HFFc6 (cell line): ENCODE measurements at regions not wholly inside any gene's neighbourhood (a gene's known extent, or its start where the extent isn't known, plus 50 kb on each side); places are given as distances from the start of the nearest gene placed in this dataset.

Source experiments
- DNase-seq: peaks from one replicate; pipeline ENCODE4 v3.0.0-alpha.2; 2018
- H3K27ac Mint-ChIP-seq: 2 replicates; pipeline ENCODE4 v1.8.0; 2020; ENCODE audit warnings: mild to moderate bottlenecking, mixed read lengths
- H3K27me3 Mint-ChIP-seq: 2 replicates; pipeline ENCODE4 v1.8.0; 2021; ENCODE audit warnings: mild to moderate bottlenecking, moderate library complexity, mixed read lengths; ENCODE audit not compliant: insufficient read depth
- H3K36me3 Mint-ChIP-seq: 2 replicates; pipeline ENCODE4 v1.8.0; 2021; ENCODE audit warnings: low read depth, mixed read lengths
- H3K4me1 Mint-ChIP-seq: 2 replicates; pipeline ENCODE4 v1.8.0; 2020; ENCODE audit warnings: low read depth, mixed read lengths
- H3K4me3 Mint-ChIP-seq: 2 replicates; pipeline ENCODE4 v1.8.0; 2020; ENCODE audit warnings: mild to moderate bottlenecking, moderate library complexity, mixed read lengths
- H3K9me3 Mint-ChIP-seq: 2 replicates; pipeline ENCODE4 v1.8.0; 2020; ENCODE audit warnings: mild to moderate bottlenecking, mixed read lengths
- CTCF ChIP-seq: fragments of 200-600 bp; sonication (generic); IDR thresholded peaks from 2 replicates; pipeline ENCODE4 v1.5.0; 2021; ENCODE audit warnings: antibody characterized with exemption, mild to moderate bottlenecking

GRCh38 chr21:36628106-36628505 lies 70.8 kb upstream of the SIM2 start:
- peaks cover 31% of the 10 kb centered on the region for H3K4me1 Mint-ChIP-seq
- DNase-seq, result no peak
- 0 out of 2 replicates have a peak, but pooled peaks cover 5% of the 10 kb centered on the region for H3K36me3 Mint-ChIP-seq
- H3K27me3 Mint-ChIP-seq, result peaks cover 10% of the 10 kb centered on the region
- TF ChIP-seq CTCF, result no peak
- H3K9me3 Mint-ChIP-seq, result no peaks in the 10 kb centered on the region; the same call in 1 of the 2 replicates
- no peak overlapping the region for H3K4me3 Mint-ChIP-seq
- H3K27ac Mint-ChIP-seq, result no peak overlapping the region

- H3K36me3 Mint-ChIP-seq, result 0 out of 2 replicates have a peak, but pooled peaks cover 2% of the 10 kb centered on the region
- no peak for DNase-seq
- H3K9me3 Mint-ChIP-seq, result no peaks in the 10 kb centered on the region; the same call in 1 of the 2 replicates
- H3K27ac Mint-ChIP-seq, result no peak overlapping the region
- peaks cover 13% of the 10 kb centered on the region for H3K27me3 Mint-ChIP-seq
- TF ChIP-seq CTCF, result no peak
- H3K4me3 Mint-ChIP-seq, result no peak overlapping the region
- peaks cover 31% of the 10 kb centered on the region for H3K4me1 Mint-ChIP-seq
Measured at GRCh38 chr21:36628761-36629460, 70.0 kb upstream of the SIM2 start.

- Mint-ChIP-seq H3K4me3 (no peak overlapping the region), H3K36me3 (no peaks in the 10 kb centered on the region), H3K27me3 (peaks cover 13% of the 10 kb centered on the region), H3K9me3 (no peaks in the 10 kb centered on the region), H3K4me1 (peaks cover 31% of the 10 kb centered on the region), H3K27ac (no peak overlapping the region)
- no peak for DNase-seq
- TF ChIP-seq CTCF, result peak; percentile 97
Measured at GRCh38 chr21:36630485-36631206, 68.3 kb upstream of the SIM2 start.

GRCh38 chr21:36636016-36636415 lies 62.9 kb upstream of the SIM2 start:
- peaks cover 18% of the 10 kb centered on the region for H3K9me3 Mint-ChIP-seq
- H3K27ac Mint-ChIP-seq, result no peak overlapping the region
- H3K4me1 Mint-ChIP-seq, result peaks cover 10% of the 10 kb centered on the region
- TF ChIP-seq CTCF, result no peak
- peaks cover 24% of the 10 kb centered on the region for H3K27me3 Mint-ChIP-seq
- DNase-seq, result no peak
- H3K36me3 Mint-ChIP-seq, result peaks cover 5% of the 10 kb centered on the region; the same call in 1 of the 2 replicates
- H3K4me3 Mint-ChIP-seq, result no peak overlapping the region

- H3K9me3 Mint-ChIP-seq, result peaks cover 18% of the 10 kb centered on the region
- peaks cover 5% of the 10 kb centered on the region; the same call in 1 of the 2 replicates for H3K36me3 Mint-ChIP-seq
- no peak overlapping the region for H3K27ac Mint-ChIP-seq
- H3K4me1 Mint-ChIP-seq, result peaks cover 10% of the 10 kb centered on the region
- no peak for TF ChIP-seq CTCF
- peaks cover 27% of the 10 kb centered on the region for H3K27me3 Mint-ChIP-seq
- no peak overlapping the region for H3K4me3 Mint-ChIP-seq
- DNase-seq, result no peak
Measured at GRCh38 chr21:36636439-36636838, 62.5 kb upstream of the SIM2 start.
